Upper lobe of left lung (tissue), 4 donors: ENCODE measurements at regions not wholly inside any gene's neighbourhood (a gene's known extent, or its start where the extent isn't known, plus 50 kb on each side); places are given as distances from the start of the nearest gene placed in this dataset.
"Not testable (repeated sequence)": the region's sequence is repeated elsewhere in the genome, so short reads cannot be mapped to it uniquely, and the experiment has no call there.

Experiments
- POLR2A ChIP-seq, 4 donors: fragments of 450-650 bp; IDR thresholded peaks; one replicate each; pipeline ENCODE4 v1.5.1; 2016 to 2017; ENCODE audit warnings: antibody characterized with exemption in 4 of 4, mild to moderate bottlenecking in 2 of 4
- POLR2AphosphoS5 ChIP-seq, 2 donors: sonication (generic); formaldehyde crosslinking; IDR thresholded peaks; one replicate each; pipeline ENCODE4 v1.5.1; 2017; ENCODE audit warnings: antibody characterized with exemption in 2 of 2
- TF ChIP-seq, protein P1 (sequence below), 6 experiments: fragments of 450-650 bp in 4 of 6; fragments of 200-600 bp in 2 of 6; sonication (generic) in 2 of 6; IDR thresholded peaks; one replicate each; pipeline ENCODE4 v1.5.1; 2016 to 2019; ENCODE audit warnings: antibody characterized with exemption in 6 of 6

DNA sequence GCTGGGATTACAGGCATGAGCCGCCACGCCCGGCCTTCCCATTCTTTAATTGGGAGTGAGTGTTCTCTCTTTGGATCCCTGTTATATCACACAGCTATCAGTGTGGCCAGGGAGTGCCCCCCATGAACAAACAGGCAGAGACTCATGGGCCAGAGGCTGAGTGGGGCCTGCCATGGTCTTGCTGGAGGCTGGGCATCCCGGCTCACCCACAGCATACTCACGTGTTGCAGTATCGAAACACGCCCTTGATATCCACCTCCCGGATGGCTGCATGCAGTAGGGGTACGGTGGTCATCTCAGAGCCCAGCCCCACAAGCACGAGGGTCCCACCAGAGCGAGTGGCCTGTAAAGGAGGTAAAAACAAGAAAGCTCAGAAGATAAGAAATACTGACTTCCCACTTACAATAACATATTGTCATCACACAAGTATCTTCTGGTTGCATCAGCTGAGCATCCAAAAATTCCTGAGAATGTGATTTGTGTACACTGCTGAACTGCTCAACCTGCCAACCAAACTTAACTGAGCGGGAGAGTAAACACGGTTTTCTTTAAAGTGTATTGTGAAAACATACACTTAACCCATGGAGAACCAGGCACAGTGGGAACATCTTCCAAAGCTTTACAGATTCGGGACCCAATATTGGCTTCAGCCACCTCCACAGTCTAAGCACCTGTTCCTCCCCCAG is 92.0 kb downstream of the TRIM69 start:
- TF ChIP-seq, protein P1, sequence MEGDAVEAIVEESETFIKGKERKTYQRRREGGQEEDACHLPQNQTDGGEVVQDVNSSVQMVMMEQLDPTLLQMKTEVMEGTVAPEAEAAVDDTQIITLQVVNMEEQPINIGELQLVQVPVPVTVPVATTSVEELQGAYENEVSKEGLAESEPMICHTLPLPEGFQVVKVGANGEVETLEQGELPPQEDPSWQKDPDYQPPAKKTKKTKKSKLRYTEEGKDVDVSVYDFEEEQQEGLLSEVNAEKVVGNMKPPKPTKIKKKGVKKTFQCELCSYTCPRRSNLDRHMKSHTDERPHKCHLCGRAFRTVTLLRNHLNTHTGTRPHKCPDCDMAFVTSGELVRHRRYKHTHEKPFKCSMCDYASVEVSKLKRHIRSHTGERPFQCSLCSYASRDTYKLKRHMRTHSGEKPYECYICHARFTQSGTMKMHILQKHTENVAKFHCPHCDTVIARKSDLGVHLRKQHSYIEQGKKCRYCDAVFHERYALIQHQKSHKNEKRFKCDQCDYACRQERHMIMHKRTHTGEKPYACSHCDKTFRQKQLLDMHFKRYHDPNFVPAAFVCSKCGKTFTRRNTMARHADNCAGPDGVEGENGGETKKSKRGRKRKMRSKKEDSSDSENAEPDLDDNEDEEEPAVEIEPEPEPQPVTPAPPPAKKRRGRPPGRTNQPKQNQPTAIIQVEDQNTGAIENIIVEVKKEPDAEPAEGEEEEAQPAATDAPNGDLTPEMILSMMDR (IDR thresholded peaks at IDR 0.05) = not testable (repeated sequence)
- not testable (repeated sequence) for TF ChIP-seq POLR2A, POLR2AphosphoS5 (IDR thresholded peaks at IDR 0.05)
